Posterior cingulate gyrus (tissue), 11 donors: ENCODE measurements at regions not wholly inside any gene's neighbourhood (a gene's known extent, or its start where the extent isn't known, plus 50 kb on each side); places are given as distances from the start of the nearest gene placed in this dataset.

ENCODE experiments used
- DNase-seq, 10 donors: peaks; one replicate each; pipeline versions ENCODE4 v3.0.0 to v3.0.0-alpha.2; 2020 to 2021; ENCODE audit warnings: mixed read lengths in 3 of 10
- intact Hi-C: fragments of 100-400 bp; cut with DNase I; formaldehyde crosslinking; loops from one replicate; pipeline ENCODE4 v1.15.1; 2023

GRCh38 chr9:73615557-73615956, 463.9 kb downstream of the ANXA1 start:
- intact Hi-C loops, result no loop called here

GRCh38 chr9:73617586-73617985, 465.9 kb downstream of the ANXA1 start:
- intact Hi-C loops, result no loop called here
- DNase-seq, result no peak

More at GRCh38 chr9:73615557-73615956, 463.9 kb downstream of the ANXA1 start:
- no peak for DNase-seq

- intact Hi-C loops, result no loop called here
These were observed 489.3 kb downstream of the ANXA1 start for GRCh38 chr9:73640971-73641370.

GRCh38 chr9:73643379-73644013, 491.8 kb downstream of the ANXA1 start:
- no peak for DNase-seq

More at GRCh38 chr9:73640971-73641370, 489.3 kb downstream of the ANXA1 start:
- no peak for DNase-seq

GRCh38 chr9:73647560-73647959, 495.9 kb downstream of the ANXA1 start:
- intact Hi-C loops, result no loop called here
- peak in 3 of 10 donors; percentile 55 to 61 (median 57) for DNase-seq

More at GRCh38 chr9:73643379-73644013, 491.8 kb downstream of the ANXA1 start:
- intact Hi-C loops, result no loop called here

- intact Hi-C loops, result no loop called here
- peak in 2 of 10 donors; percentile 52 to 73 for DNase-seq
These were observed 497.9 kb downstream of the ANXA1 start for GRCh38 chr9:73649552-73649951.

GRCh38 chr9:73655363-73655762, 503.7 kb downstream of the ANXA1 start:
- intact Hi-C loops, result no loop called here
- no peak for DNase-seq

- intact Hi-C loops, result no loop called here
- DNase-seq, result no peak
These were observed 504.2 kb downstream of the ANXA1 start for GRCh38 chr9:73655831-73656230.

- no peak for DNase-seq
- intact Hi-C loops, result no loop called here
These were observed 513.6 kb downstream of the ANXA1 start for GRCh38 chr9:73665253-73665652.

- intact Hi-C loops, result no loop called here
- DNase-seq, result no peak
These were observed 516.1 kb downstream of the ANXA1 start for GRCh38 chr9:73667749-73668148.

- intact Hi-C loops, result loop anchor here (10.0 kb wide), 1 partner anchor 894 kb away; no protein-coding TSS in a partner anchor
These were observed 529.2 kb downstream of the ANXA1 start for GRCh38 chr9:73680831-73681230.

GRCh38 chr9:73682789-73683188, 531.1 kb downstream of the ANXA1 start:
- intact Hi-C loops, result loop anchor here (10.0 kb wide), 1 partner anchor 892 kb away; no protein-coding TSS in a partner anchor
- DNase-seq, result no peak

More at GRCh38 chr9:73680831-73681230, 529.2 kb downstream of the ANXA1 start:
- no peak for DNase-seq

GRCh38 chr9:73683862-73684591, 532.4 kb downstream of the ANXA1 start:
- no peak for DNase-seq
- intact Hi-C loops, result loop anchor here (10.0 kb wide), 1 partner anchor 891 kb away; no protein-coding TSS in a partner anchor

- intact Hi-C loops, result loop anchor here (10.0 kb wide), 1 partner anchor 890 kb away; no protein-coding TSS in a partner anchor
- no peak for DNase-seq
These were observed 532.9 kb downstream of the ANXA1 start for GRCh38 chr9:73684601-73685000.

GRCh38 chr9:73685786-73686185, 534.1 kb downstream of the ANXA1 start:
- no peak for DNase-seq
- intact Hi-C loops, result loop anchor here (10.0 kb wide), 1 partner anchor 889 kb away; no protein-coding TSS in a partner anchor

- no peak for DNase-seq
- intact Hi-C loops, result loop anchor here (10.0 kb wide), 1 partner anchor 886 kb away; no protein-coding TSS in a partner anchor
These were observed 537.6 kb downstream of the ANXA1 start for GRCh38 chr9:73689051-73689870.

GRCh38 chr9:73701415-73702057, 549.9 kb downstream of the ANXA1 start:
- no peak for DNase-seq
- intact Hi-C loops, result no loop called here

GRCh38 chr9:73714294-73714693, 562.6 kb downstream of the ANXA1 start:
- intact Hi-C loops, result no loop called here
- no peak for DNase-seq

- DNase-seq, result no peak
- intact Hi-C loops, result no loop called here
These were observed 563.9 kb downstream of the ANXA1 start for GRCh38 chr9:73715591-73715990.

GRCh38 chr9:73719660-73720059, 568.0 kb downstream of the ANXA1 start:
- no peak for DNase-seq
- intact Hi-C loops, result no loop called here
